ENCODE measurements at regions not wholly inside any gene's neighbourhood (a gene's known extent, or its start where the extent isn't known, plus 50 kb on each side); places are given as distances from the start of the nearest gene placed in this dataset.

DNA sequence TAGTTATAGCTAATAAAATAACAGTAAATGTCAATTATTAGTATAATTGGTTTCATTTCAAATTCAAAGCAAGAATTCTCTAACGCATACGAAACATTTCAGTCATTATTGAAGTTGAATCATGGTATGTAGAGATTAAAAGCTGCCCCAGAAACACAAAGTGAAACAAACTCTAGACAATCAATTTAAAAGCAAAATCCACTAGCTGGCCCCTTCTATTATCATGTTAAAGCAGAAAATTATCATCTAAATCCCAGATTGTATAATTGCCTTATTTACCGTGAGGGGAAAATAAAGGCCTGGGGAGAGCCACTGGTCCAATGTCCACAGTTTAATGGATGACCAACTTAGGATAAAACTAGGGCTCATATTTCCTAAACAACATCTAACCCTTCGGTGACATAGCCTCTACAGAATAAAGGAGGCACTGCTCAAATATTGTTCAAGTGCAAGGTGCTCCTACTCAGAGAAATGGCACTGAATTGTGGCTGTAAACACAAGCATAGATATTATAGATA is 110.9 kb upstream of the THRB start (continued):
- TF ChIP-seq, protein P1, sequence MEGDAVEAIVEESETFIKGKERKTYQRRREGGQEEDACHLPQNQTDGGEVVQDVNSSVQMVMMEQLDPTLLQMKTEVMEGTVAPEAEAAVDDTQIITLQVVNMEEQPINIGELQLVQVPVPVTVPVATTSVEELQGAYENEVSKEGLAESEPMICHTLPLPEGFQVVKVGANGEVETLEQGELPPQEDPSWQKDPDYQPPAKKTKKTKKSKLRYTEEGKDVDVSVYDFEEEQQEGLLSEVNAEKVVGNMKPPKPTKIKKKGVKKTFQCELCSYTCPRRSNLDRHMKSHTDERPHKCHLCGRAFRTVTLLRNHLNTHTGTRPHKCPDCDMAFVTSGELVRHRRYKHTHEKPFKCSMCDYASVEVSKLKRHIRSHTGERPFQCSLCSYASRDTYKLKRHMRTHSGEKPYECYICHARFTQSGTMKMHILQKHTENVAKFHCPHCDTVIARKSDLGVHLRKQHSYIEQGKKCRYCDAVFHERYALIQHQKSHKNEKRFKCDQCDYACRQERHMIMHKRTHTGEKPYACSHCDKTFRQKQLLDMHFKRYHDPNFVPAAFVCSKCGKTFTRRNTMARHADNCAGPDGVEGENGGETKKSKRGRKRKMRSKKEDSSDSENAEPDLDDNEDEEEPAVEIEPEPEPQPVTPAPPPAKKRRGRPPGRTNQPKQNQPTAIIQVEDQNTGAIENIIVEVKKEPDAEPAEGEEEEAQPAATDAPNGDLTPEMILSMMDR (conservative IDR thresholded peaks at IDR 0.05; ENCODE audit: low read depth in 2 of 2): no peak
- no peak for TF ChIP-seq CREB1 (CRISPR knock-in tag; IDR thresholded peaks at IDR 0.05; ENCODE audit: low read depth)
- TF ChIP-seq, protein P2, sequence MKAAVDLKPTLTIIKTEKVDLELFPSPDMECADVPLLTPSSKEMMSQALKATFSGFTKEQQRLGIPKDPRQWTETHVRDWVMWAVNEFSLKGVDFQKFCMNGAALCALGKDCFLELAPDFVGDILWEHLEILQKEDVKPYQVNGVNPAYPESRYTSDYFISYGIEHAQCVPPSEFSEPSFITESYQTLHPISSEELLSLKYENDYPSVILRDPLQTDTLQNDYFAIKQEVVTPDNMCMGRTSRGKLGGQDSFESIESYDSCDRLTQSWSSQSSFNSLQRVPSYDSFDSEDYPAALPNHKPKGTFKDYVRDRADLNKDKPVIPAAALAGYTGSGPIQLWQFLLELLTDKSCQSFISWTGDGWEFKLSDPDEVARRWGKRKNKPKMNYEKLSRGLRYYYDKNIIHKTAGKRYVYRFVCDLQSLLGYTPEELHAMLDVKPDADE (IDR thresholded peaks at IDR 0.05): no peak
- no peak for TF ChIP-seq ZNF114 (CRISPR knock-in tag; IDR thresholded peaks at IDR 0.05)
- TF ChIP-seq EZH2 (IDR thresholded peaks at IDR 0.05; ENCODE audit: low read depth, unreplicated experiment): no peak
- TF ChIP-seq, protein P3, sequence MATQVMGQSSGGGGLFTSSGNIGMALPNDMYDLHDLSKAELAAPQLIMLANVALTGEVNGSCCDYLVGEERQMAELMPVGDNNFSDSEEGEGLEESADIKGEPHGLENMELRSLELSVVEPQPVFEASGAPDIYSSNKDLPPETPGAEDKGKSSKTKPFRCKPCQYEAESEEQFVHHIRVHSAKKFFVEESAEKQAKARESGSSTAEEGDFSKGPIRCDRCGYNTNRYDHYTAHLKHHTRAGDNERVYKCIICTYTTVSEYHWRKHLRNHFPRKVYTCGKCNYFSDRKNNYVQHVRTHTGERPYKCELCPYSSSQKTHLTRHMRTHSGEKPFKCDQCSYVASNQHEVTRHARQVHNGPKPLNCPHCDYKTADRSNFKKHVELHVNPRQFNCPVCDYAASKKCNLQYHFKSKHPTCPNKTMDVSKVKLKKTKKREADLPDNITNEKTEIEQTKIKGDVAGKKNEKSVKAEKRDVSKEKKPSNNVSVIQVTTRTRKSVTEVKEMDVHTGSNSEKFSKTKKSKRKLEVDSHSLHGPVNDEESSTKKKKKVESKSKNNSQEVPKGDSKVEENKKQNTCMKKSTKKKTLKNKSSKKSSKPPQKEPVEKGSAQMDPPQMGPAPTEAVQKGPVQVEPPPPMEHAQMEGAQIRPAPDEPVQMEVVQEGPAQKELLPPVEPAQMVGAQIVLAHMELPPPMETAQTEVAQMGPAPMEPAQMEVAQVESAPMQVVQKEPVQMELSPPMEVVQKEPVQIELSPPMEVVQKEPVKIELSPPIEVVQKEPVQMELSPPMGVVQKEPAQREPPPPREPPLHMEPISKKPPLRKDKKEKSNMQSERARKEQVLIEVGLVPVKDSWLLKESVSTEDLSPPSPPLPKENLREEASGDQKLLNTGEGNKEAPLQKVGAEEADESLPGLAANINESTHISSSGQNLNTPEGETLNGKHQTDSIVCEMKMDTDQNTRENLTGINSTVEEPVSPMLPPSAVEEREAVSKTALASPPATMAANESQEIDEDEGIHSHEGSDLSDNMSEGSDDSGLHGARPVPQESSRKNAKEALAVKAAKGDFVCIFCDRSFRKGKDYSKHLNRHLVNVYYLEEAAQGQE (IDR thresholded peaks at IDR 0.05; ENCODE audit: unreplicated experiment): no peak
- no peak for TF ChIP-seq STAT1 (IDR thresholded peaks at IDR 0.05; ENCODE audit: unreplicated experiment)
- no peak for TF ChIP-seq NANOG (IDR thresholded peaks at IDR 0.05; ENCODE audit: borderline replicate concordance)
- TF ChIP-seq POLR2AphosphoS5 (IDR thresholded peaks at IDR 0.05; ENCODE audit: low read depth): no peak
- TF ChIP-seq JUNB (IDR thresholded peaks at IDR 0.05; ENCODE audit: unreplicated experiment): no peak

DNA sequence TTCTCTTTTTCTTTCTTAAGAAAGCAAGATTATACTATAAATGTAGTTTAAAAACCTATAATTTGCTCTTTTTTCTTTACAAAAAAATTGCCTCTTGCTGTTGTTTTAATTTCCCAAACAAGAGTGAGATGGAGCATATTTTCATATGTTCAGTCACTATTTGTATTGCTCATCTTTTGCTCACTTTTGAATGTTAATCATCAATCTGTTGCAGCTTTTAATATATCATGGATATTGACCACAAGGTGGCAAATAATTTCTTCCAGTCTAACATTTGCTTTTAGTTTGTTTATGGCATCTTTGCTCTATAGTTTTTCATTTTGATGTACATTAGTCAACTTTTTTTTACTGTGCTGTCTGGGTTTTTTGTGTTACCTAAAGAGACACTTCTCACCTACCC is 112.6 kb upstream of the THRB start:
- no peak overlapping the region for H3K4me2 ChIP-seq
- Mint-ChIP-seq H3K27ac (no peak overlapping the region), H3K4me1 (peaks cover 15% of the 10 kb centered on the region), H3K36me3 (ENCODE audit: low read depth) (no peaks in the 10 kb centered on the region), H3K9me3 (no peaks in the 10 kb centered on the region), H3K4me3 (no peak overlapping the region), H3K27me3 (ENCODE audit: insufficient read depth, low read depth, poor library complexity) (no peaks in the 10 kb centered on the region)
- no peaks in the 10 kb centered on the region for H3K36me3 ChIP-seq (ENCODE audit: insufficient read depth)
- no peak overlapping the region for H2AFZ ChIP-seq
- H3F3A ChIP-seq (replicated peaks; ENCODE audit: low read depth): no peaks in the 10 kb centered on the region
- no peak for TF ChIP-seq NANOG (IDR thresholded peaks at IDR 0.05; ENCODE audit: borderline replicate concordance)
- TF ChIP-seq, protein P1 (conservative IDR thresholded peaks at IDR 0.05; ENCODE audit: low read depth in 2 of 2): no peak
- no peak for TF ChIP-seq EZH2 (IDR thresholded peaks at IDR 0.05; ENCODE audit: low read depth, unreplicated experiment)
- H3K27ac ChIP-seq (ENCODE audit: low read depth): no peak overlapping the region
- ATAC-seq (no peak), DNase-seq (ENCODE audit: low spot score) (no peak)
- H3K4me3 ChIP-seq: no peak overlapping the region
- no peaks in the 10 kb centered on the region for H3K27me3 ChIP-seq (ENCODE audit: insufficient read depth)
- peaks cover 12% of the 10 kb centered on the region; the same call in 1 of the 2 replicates for H3K9me2 ChIP-seq (ENCODE audit: insufficient read depth)
- H3K4me1 ChIP-seq (ENCODE audit: insufficient read depth): peaks cover 15% of the 10 kb centered on the region
- no peaks in the 10 kb centered on the region for H3K79me2 ChIP-seq (replicated peaks; ENCODE audit: insufficient read depth)
- H4K20me1 ChIP-seq (replicated peaks; ENCODE audit: insufficient read depth): no peaks in the 10 kb centered on the region
